Activated naive CD4-positive, alpha-beta T cell treated with Interleukin-2 at 50 U/mL for 16 hours (primary cell): ENCODE measurements at regions not wholly inside any gene's neighbourhood (a gene's known extent, or its start where the extent isn't known, plus 50 kb on each side); places are given as distances from the start of the nearest gene placed in this dataset.
"Not testable (repeated sequence)": the region's sequence is repeated elsewhere in the genome, so short reads cannot be mapped to it uniquely, and the experiment has no call there.

Experiments used
- DNase-seq: peaks from one replicate; pipeline ENCODE4 v3.0.0-alpha.2; 2020

GRCh38 chr4:188438391-188438824, 299.2 kb downstream of the TRIML1 start:
- DNase-seq, result not testable (repeated sequence)

GRCh38 chr4:188439641-188440311, 300.5 kb downstream of the TRIML1 start:
- no peak for DNase-seq

GRCh38 chr4:188444500-188444899, 305.3 kb downstream of the TRIML1 start:
- DNase-seq, result no peak

GRCh38 chr4:188448996-188449395, 309.8 kb downstream of the TRIML1 start:
- not testable (repeated sequence) for DNase-seq

- no peak for DNase-seq
Measured at GRCh38 chr4:188450571-188450970, 311.3 kb downstream of the TRIML1 start.

GRCh38 chr4:188452097-188452496, 312.9 kb downstream of the TRIML1 start:
- no peak for DNase-seq

- no peak for DNase-seq
Measured at GRCh38 chr4:188454575-188454974, 315.3 kb downstream of the TRIML1 start.

- DNase-seq, result no peak
Measured at GRCh38 chr4:188455062-188455752, 316.0 kb downstream of the TRIML1 start.

GRCh38 chr4:188459381-188459780, 320.1 kb downstream of the TRIML1 start:
- DNase-seq, result no peak

- DNase-seq, result no peak
Measured at GRCh38 chr4:188463909-188464308, 324.7 kb downstream of the TRIML1 start.

- no peak for DNase-seq
Measured at GRCh38 chr4:188466001-188466400, 326.8 kb downstream of the TRIML1 start.

GRCh38 chr4:188484256-188484655, 345.0 kb downstream of the TRIML1 start:
- DNase-seq, result no peak

GRCh38 chr4:188485906-188486305, 346.7 kb downstream of the TRIML1 start:
- no peak for DNase-seq

GRCh38 chr4:188492886-188493285, 353.6 kb downstream of the TRIML1 start:
- DNase-seq, result no peak

- no peak for DNase-seq
Measured at GRCh38 chr4:188495169-188495568, 355.9 kb downstream of the TRIML1 start.

GRCh38 chr4:188511431-188511830, 372.2 kb downstream of the TRIML1 start:
- DNase-seq, result no peak

- DNase-seq, result no peak
Measured at GRCh38 chr4:188532751-188533150, 393.5 kb downstream of the TRIML1 start.

- no peak for DNase-seq
Measured at GRCh38 chr4:188534297-188534696, 395.1 kb downstream of the TRIML1 start.

- no peak for DNase-seq
Measured at GRCh38 chr4:188534917-188535316, 395.7 kb downstream of the TRIML1 start.

- DNase-seq, result no peak
Measured at GRCh38 chr4:188536826-188537225, 397.6 kb downstream of the TRIML1 start.

GRCh38 chr4:188550296-188550695, 411.1 kb downstream of the TRIML1 start:
- no peak for DNase-seq

- no peak for DNase-seq
Measured at GRCh38 chr4:188551156-188551555, 411.9 kb downstream of the TRIML1 start.

GRCh38 chr4:188552741-188553275, 413.6 kb downstream of the TRIML1 start:
- no peak for DNase-seq

- no peak for DNase-seq
Measured at GRCh38 chr4:188554413-188554812, 415.2 kb downstream of the TRIML1 start.
